Mesendoderm (in vitro differentiated cells): ENCODE measurements at regions not wholly inside any gene's neighbourhood (a gene's known extent, or its start where the extent isn't known, plus 50 kb on each side); places are given as distances from the start of the nearest gene placed in this dataset.
A peak's percentile ranks its signal among the peaks of the same experiment; 100 is the strongest.

Experiments
- DNase-seq: peaks from one replicate; pipeline ENCODE4 v3.0.0; 2013
- H2AK5ac ChIP-seq: 2 replicates; pipeline ENCODE4 v1.6.1; 2013; ENCODE audit warnings: low read length, inconsistent platforms
- H2BK120ac ChIP-seq: 2 replicates; pipeline ENCODE4 v1.6.1; 2013; ENCODE audit warnings: low read depth, mild to moderate bottlenecking, low read length, moderate library complexity, mixed read lengths
- H2BK15ac ChIP-seq: replicated peaks from 2 replicates; pipeline ENCODE4 v1.6.1; 2013; ENCODE audit warnings: low read depth, mild to moderate bottlenecking, moderate library complexity
- H2BK5ac ChIP-seq: 2 replicates; pipeline ENCODE4 v1.6.1; 2013; ENCODE audit warnings: low read length, inconsistent platforms
- H3K18ac ChIP-seq: 2 replicates; pipeline ENCODE4 v1.6.1; 2013; ENCODE audit warnings: mild to moderate bottlenecking, low read length, mixed read lengths
- H3K23ac ChIP-seq: one replicate; pipeline ENCODE4 v1.6.1; 2013; ENCODE audit warnings: low read length
- H3K27ac ChIP-seq: 2 replicates; pipeline ENCODE4 v1.5.1; 2013; ENCODE audit warnings: low read depth, mild to moderate bottlenecking, inconsistent platforms, low read length, moderate library complexity
- H3K27me3 ChIP-seq: 2 replicates; pipeline ENCODE4 v1.6.1; 2013; ENCODE audit warnings: low read length, control low read depth, mild to moderate bottlenecking, inconsistent platforms; ENCODE audit not compliant: insufficient read depth, poor library complexity
- H3K36me3 ChIP-seq: 2 replicates; pipeline ENCODE4 v1.6.1; 2013; ENCODE audit warnings: low read length, inconsistent platforms; ENCODE audit not compliant: control insufficient read depth, insufficient read depth
- H3K4ac ChIP-seq: one replicate; pipeline ENCODE4 v1.6.1; 2013; ENCODE audit warnings: low read depth, mild to moderate bottlenecking, low read length, moderate library complexity
- H3K4me1 ChIP-seq: 2 replicates; pipeline ENCODE4 v1.6.1; 2013; ENCODE audit warnings: low read depth, low read length, inconsistent platforms; ENCODE audit not compliant: control insufficient read depth
- H3K4me2 ChIP-seq: 2 replicates; pipeline ENCODE4 v1.6.1; 2013; ENCODE audit warnings: low read length
- H3K4me3 ChIP-seq: 2 replicates; pipeline ENCODE4 v1.5.1; 2013; ENCODE audit warnings: mild to moderate bottlenecking, low read length
- H3K56ac ChIP-seq: one replicate; pipeline ENCODE4 v1.6.1; 2013; ENCODE audit warnings: low read length
- H3K79me1 ChIP-seq: 2 replicates; pipeline ENCODE4 v1.6.1; 2013; ENCODE audit warnings: low read length, inconsistent platforms
- H3K79me2 ChIP-seq: 2 replicates; pipeline ENCODE4 v1.6.1; 2013; ENCODE audit warnings: mild to moderate bottlenecking, low read length; ENCODE audit not compliant: control insufficient read depth, insufficient read depth
- H3K9ac ChIP-seq: 2 replicates; pipeline ENCODE4 v1.6.1; 2013; ENCODE audit warnings: low read length, inconsistent platforms
- H4K5ac ChIP-seq: one replicate; pipeline ENCODE4 v1.6.1; 2013; ENCODE audit warnings: low read length
- H4K8ac ChIP-seq: one replicate; pipeline ENCODE4 v1.6.1; 2013; ENCODE audit warnings: low read depth, mild to moderate bottlenecking, control low read depth, low read length, moderate library complexity
- WGBS: extraction: QIAGEN DNeasy Blood & Tissue Kit; methylation state at CpG from one replicate; pipeline ENCODE4 v1.1.7; 2013; ENCODE audit warnings: low lambda C conversion rate, missing lambda C conversion rate; ENCODE audit not compliant: insufficient coverage; ENCODE audit errors: extremely low coverage; 5-methylcytosine and 5-hydroxymethylcytosine counted together

DNA sequence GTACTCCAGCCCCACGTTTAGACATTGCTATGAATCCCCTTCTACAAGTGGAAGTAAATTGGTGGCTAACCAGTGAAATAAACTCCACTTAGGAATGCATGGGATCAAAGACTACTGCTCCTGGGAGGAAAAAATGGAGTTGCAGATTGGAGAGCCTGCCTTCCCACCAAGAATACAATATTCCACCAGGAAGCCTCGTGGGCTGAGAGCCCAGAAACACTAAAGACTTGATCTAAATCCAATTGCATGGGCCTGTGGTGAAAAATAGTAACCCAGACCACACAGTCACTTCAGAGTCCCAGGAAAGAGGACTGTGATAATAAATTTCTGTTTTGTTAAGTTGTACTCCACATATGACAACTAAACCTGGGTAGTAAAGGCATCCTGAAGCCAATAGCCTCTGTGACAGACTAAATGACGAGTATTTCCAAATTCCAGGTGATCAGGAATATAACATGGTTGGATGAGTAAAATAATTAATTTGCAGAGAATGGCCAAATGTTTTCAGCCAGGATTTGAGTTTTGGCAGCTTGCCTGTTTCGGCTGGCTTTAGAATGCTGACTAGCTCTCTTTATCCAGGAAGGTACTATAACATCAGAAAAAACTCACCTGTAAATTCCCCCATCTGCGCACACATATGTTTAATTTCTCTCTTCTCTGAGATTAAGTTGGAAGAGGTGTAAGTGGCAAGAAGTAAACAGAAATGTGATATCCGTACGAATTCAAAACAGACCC lies 480.3 kb downstream of the LIG4 start:
- Histone ChIP-seq H4K8ac (peak overlapping the region; percentile 81), H4K5ac (no peak overlapping the region), H3K79me2 (no peaks in the 10 kb centered on the region), H3K79me1 (peaks cover 5% of the 10 kb centered on the region), H3K27me3 (no peaks in the 10 kb centered on the region), H3K4ac (no peak overlapping the region), H3K18ac (no peak overlapping the region), H2BK120ac (no peak overlapping the region), H3K27ac (no peak overlapping the region), H2BK5ac (no peak overlapping the region), H3K56ac (no peak overlapping the region), H3K23ac (no peak overlapping the region), H2BK15ac (no peak overlapping the region), H2AK5ac (no peak overlapping the region), H3K9ac (no peak overlapping the region), H3K4me2 (no peak overlapping the region), H3K36me3 (no peaks in the 10 kb centered on the region), H3K4me1 (peaks cover 1% of the 10 kb centered on the region), H3K4me3 (no peak overlapping the region)
- no CpG with 5 or more reads among the region's 7 CpGs for WGBS
- no peak for DNase-seq

DNA sequence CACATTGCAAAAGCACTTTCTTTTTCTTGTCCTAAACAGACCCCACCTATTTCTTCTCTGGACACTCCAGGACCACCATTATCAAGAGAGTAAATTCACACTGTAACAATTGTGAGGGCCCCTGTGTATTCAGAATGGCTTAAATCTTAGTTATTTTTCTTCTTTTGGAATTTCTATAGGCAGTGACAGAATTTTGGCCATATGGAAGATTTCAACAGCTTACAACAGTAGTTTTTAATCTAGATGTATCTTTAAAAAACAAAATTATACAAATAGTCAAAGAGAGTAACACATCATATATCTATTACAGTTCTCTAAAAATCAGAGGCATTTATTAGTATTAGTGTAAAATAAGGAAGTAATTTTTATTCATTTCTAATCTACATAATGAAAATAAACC lies 482.1 kb downstream of the LIG4 start:
- no peak overlapping the region for H3K4ac ChIP-seq

DNA sequence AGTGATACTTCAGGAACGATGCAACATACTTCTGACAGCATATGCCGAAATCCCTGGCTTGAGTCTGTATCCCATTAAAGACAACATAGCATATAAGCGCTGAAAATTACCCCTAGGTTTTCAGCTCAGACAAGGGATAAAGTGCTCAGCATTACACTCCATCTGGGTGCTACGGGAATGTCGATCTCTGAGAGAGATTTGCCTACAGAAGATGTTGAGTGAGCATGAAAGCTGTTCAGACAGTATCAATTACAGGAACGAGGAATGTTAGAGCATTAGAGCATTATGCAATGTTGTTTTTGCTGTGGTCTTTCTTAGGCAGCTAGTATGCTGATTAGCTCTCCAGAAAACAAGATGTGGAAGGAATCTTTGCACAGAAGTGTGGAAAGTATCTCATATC lies 484.5 kb downstream of the LIG4 start:
- Histone ChIP-seq H3K4ac (no peak overlapping the region), H3K79me1 (peaks cover 2% of the 10 kb centered on the region), H3K4me3 (no peak overlapping the region), H2BK15ac (no peak overlapping the region), H3K18ac (no peak overlapping the region), H3K9ac (no peak overlapping the region), H3K4me2 (no peak overlapping the region), H4K5ac (no peak overlapping the region), H4K8ac (no peak overlapping the region), H3K27ac (no peak overlapping the region), H2AK5ac (no peak overlapping the region), H2BK120ac (no peak overlapping the region), H3K4me1 (peaks cover 1% of the 10 kb centered on the region), H3K79me2 (no peaks in the 10 kb centered on the region), H2BK5ac (no peak overlapping the region), H3K27me3 (no peaks in the 10 kb centered on the region), H3K23ac (no peak overlapping the region), H3K56ac (no peak overlapping the region), H3K36me3 (no peaks in the 10 kb centered on the region)
- no peak for DNase-seq
- no CpG with 5 or more reads among the region's 6 CpGs for WGBS

More for the DNA sequence above, 482.1 kb downstream of the LIG4 start:
- no peak overlapping the region for H2AK5ac ChIP-seq
- H3K27ac ChIP-seq: no peak overlapping the region
- H3K79me1 ChIP-seq: peaks cover 2% of the 10 kb centered on the region
- H3K36me3 ChIP-seq: no peaks in the 10 kb centered on the region
- no peak overlapping the region for H4K5ac ChIP-seq
- H3K4me2 ChIP-seq: no peak overlapping the region
- H3K18ac ChIP-seq: no peak overlapping the region
- no peaks in the 10 kb centered on the region for H3K79me2 ChIP-seq
- no peak overlapping the region for H3K56ac ChIP-seq
- no peak for DNase-seq
- H3K9ac ChIP-seq: no peak overlapping the region
- no peak overlapping the region for H4K8ac ChIP-seq
- H3K4me1 ChIP-seq: peaks cover 1% of the 10 kb centered on the region
- H3K23ac ChIP-seq: no peak overlapping the region
- H3K4me3 ChIP-seq: no peak overlapping the region
- H2BK5ac ChIP-seq: no peak overlapping the region
- no peak overlapping the region for H2BK15ac ChIP-seq
- no peak overlapping the region for H2BK120ac ChIP-seq
- no peaks in the 10 kb centered on the region for H3K27me3 ChIP-seq

DNA sequence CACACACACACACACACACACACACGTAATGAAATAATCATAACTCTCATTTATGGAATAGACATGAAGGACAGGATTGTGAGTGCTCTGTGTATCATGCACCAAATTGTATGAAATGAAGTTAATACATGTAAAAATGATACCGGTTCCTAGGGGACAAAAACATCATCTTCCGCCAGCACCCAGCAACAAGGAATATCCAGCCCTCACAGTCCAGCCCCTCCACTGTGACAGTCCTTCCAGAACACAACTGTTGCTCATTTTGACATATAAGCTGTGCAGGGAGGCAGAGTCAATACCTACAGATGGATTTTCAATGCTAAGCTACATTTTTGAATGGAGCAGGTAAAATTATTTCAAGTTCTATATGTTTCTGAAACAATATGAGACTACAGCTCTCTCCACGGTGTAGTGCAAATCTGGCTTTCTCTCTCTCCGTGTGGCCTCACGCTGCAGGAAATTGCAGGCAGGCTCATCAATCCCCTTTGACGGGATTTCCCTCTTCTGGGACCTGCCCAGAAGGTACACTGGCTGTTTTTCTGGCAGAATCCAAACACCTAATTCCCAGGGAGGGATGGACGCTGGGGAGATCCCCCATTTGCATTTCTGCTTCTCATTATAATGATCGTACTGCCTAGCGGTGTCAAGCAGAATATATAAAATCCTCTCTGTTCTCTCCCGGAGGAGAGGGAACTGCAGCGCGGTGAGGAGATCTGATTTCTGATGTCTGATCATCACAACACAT lies 494.0 kb downstream of the LIG4 start:
- no peak overlapping the region for H3K4ac ChIP-seq
- H2BK5ac ChIP-seq: no peak overlapping the region
- DNase-seq: no peak
- no peak overlapping the region for H3K4me3 ChIP-seq
- no peak overlapping the region for H3K56ac ChIP-seq
- no peak overlapping the region for H3K23ac ChIP-seq
- H4K5ac ChIP-seq: no peak overlapping the region
- WGBS: no CpG with 5 or more reads among the region's 13 CpGs
- H2AK5ac ChIP-seq: no peak overlapping the region
- no peak overlapping the region for H3K27ac ChIP-seq
- peaks cover 7% of the 10 kb centered on the region for H3K4me1 ChIP-seq
- peaks cover 9% of the 10 kb centered on the region for H3K79me1 ChIP-seq
- H3K36me3 ChIP-seq: no peaks in the 10 kb centered on the region
- no peaks in the 10 kb centered on the region for H3K27me3 ChIP-seq
- no peak overlapping the region for H3K18ac ChIP-seq
- no peak overlapping the region for H3K4me2 ChIP-seq
- H3K9ac ChIP-seq: no peak overlapping the region
- no peak overlapping the region for H4K8ac ChIP-seq
- H3K79me2 ChIP-seq: peaks cover 5% of the 10 kb centered on the region
- H2BK120ac ChIP-seq: no peak overlapping the region
- H2BK15ac ChIP-seq: no peak overlapping the region

DNA sequence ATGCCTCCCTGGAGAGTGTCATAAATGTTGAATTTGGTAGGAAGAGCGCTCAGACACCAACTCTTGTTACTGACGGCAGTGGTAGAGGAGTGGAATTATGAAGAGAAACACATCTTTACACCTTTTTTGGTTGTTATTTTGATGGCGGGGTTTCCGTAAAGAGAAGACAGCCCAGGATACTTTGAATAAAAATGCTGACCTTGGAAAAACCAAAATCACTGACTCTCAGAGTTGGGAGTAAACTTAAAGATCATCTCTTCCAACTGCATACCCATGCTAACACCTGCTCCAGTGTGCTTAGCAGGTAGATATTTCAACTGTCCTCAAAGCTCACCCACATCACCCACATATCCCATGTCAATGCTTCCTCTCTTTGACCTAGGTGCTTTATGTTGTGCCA lies 498.6 kb downstream of the LIG4 start:
- Histone ChIP-seq H3K27ac (no peak overlapping the region), H2BK5ac (no peak overlapping the region)
- no CpG with 5 or more reads among the region's 4 CpGs for WGBS

More for the DNA sequence above, 498.6 kb downstream of the LIG4 start:
- Histone ChIP-seq H3K4me3 (no peak overlapping the region), H3K9ac (no peak overlapping the region), H2BK15ac (no peak overlapping the region), H3K18ac (no peak overlapping the region), H3K4me1 (peaks cover 9% of the 10 kb centered on the region), H3K27me3 (no peaks in the 10 kb centered on the region), H3K79me1 (peaks cover 7% of the 10 kb centered on the region), H3K36me3 (no peaks in the 10 kb centered on the region), H3K23ac (no peak overlapping the region), H4K8ac (no peak overlapping the region), H4K5ac (no peak overlapping the region), H3K56ac (no peak overlapping the region), H3K4ac (no peak overlapping the region), H2BK120ac (no peak overlapping the region), H2AK5ac (no peak overlapping the region), H3K4me2 (no peak overlapping the region), H3K79me2 (peaks cover 3% of the 10 kb centered on the region)
- DNase-seq: no peak
